ENCODE measurements at regions not wholly inside any gene's neighbourhood (a gene's known extent, or its start where the extent isn't known, plus 50 kb on each side); places are given as distances from the start of the nearest gene placed in this dataset.

DNA sequence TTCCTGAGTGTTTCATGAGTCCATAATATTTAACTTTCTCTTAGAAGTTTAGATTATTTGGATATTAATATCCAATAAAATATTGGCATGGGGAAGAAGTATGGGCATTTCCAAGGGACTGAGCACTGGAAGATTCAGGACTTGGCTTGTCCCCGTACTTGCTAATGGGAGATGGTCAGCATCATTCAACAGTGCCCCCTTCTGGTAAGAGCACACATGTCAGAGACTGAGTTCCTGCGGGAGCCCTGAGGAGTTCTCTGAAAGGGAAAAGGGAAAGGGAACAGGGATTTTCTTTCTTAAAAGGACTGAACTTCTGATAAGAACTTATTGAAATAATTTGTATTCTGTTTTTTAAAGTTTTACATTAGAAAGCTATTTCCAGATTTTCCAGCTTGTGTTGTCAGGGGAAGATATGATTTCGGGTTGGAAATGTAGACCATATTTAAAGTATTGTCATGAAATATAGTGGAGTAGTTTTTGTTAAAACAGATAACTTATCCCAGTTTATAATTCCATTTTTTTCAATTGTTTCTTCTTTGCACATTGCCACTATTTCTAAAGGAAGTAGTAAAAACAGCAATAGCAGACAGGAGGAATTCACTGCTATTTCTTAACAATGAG, 59.8 kb upstream of the C12orf71 start:
- no peaks in the 10 kb centered on the region; a peak in 1 of 7 replicates for H3K4me1 ChIP-seq (replicated peaks in 1 of 4; ENCODE audit: control insufficient read depth in 3 of 4, insufficient read depth in 4 of 4, low read length in 3 of 4)
- H3K79me1 ChIP-seq (ENCODE audit: low read depth, low read length), result no peaks in the 10 kb centered on the region
- H3K4me2 ChIP-seq (ENCODE audit: insufficient read depth in 1 of 2, low read depth in 2 of 2, low read length in 2 of 2), result no peak overlapping the region
- no peak overlapping the region for H4K5ac ChIP-seq (ENCODE audit: insufficient read length, low read depth, low read length)
- no peak overlapping the region for H2AFZ ChIP-seq (ENCODE audit: low read length)
- no peak overlapping the region for H4K8ac ChIP-seq (ENCODE audit: extremely low read depth, insufficient read depth, low read length)
- H3K79me2 ChIP-seq (ENCODE audit: control insufficient read depth in 1 of 2, insufficient read depth in 2 of 2, low read length in 2 of 2), result no peaks in the 10 kb centered on the region
- H3K23me2 ChIP-seq (ENCODE audit: low read depth, low read length), result no peaks in the 10 kb centered on the region
- H3K9ac ChIP-seq (replicated peaks in 1 of 4; ENCODE audit: extremely low read depth in 1 of 4, low read depth in 3 of 4, low read length in 3 of 4), result no peak overlapping the region
- no peak overlapping the region for H3K18ac ChIP-seq (ENCODE audit: extremely low read depth, low read length)
- no peak overlapping the region for H2BK20ac ChIP-seq (ENCODE audit: low read length)
- WGBS, 2 experiments (ENCODE audit: extremely low coverage in 1 of 2, insufficient coverage in 1 of 2, insufficient read length in 1 of 2, insufficient replicate concordance in 2 of 2, low coverage in 1 of 2, low lambda C conversion rate in 2 of 2, missing lambda C conversion rate in 1 of 2), result 49% methylated on average over 3 of the region's 3 CpGs; no CpG with 5 or more reads in 1 of the 2 experiments
- H2AK5ac ChIP-seq (ENCODE audit: low read depth, low read length), result no peak overlapping the region
- FAIRE-seq, result peak; percentile 95
- no peaks in the 10 kb centered on the region for H4K20me1 ChIP-seq (replicated peaks in 1 of 2; ENCODE audit: control insufficient read depth in 1 of 2, insufficient read depth in 2 of 2, low read length in 2 of 2)
- TF ChIP-seq NANOG (IDR thresholded peaks at IDR 0.05; ENCODE audit: insufficient read depth, low read depth, low read length, poor library complexity, severe bottlenecking) (no peak), TBP (IDR thresholded peaks at IDR 0.05; ENCODE audit: low read depth, low read length) (no peak), RAD21 (IDR thresholded peaks at IDR 0.05 in 1 of 2, conservative IDR thresholded peaks at IDR 0.05 in 1 of 2; ENCODE audit: low read depth in 2 of 2, low read length in 2 of 2) (peak; percentile 77 to 84), JUN (IDR thresholded peaks at IDR 0.05; ENCODE audit: low read depth, low read length) (no peak), GABPA (IDR thresholded peaks at IDR 0.05; ENCODE audit: borderline replicate concordance, insufficient read depth, low read length) (no peak)
- TF ChIP-seq, protein P1, sequence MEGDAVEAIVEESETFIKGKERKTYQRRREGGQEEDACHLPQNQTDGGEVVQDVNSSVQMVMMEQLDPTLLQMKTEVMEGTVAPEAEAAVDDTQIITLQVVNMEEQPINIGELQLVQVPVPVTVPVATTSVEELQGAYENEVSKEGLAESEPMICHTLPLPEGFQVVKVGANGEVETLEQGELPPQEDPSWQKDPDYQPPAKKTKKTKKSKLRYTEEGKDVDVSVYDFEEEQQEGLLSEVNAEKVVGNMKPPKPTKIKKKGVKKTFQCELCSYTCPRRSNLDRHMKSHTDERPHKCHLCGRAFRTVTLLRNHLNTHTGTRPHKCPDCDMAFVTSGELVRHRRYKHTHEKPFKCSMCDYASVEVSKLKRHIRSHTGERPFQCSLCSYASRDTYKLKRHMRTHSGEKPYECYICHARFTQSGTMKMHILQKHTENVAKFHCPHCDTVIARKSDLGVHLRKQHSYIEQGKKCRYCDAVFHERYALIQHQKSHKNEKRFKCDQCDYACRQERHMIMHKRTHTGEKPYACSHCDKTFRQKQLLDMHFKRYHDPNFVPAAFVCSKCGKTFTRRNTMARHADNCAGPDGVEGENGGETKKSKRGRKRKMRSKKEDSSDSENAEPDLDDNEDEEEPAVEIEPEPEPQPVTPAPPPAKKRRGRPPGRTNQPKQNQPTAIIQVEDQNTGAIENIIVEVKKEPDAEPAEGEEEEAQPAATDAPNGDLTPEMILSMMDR (IDR thresholded peaks at IDR 0.05; ENCODE audit: control extremely low read depth in 1 of 3, insufficient read depth in 1 of 3, low read depth in 1 of 3, low read length in 3 of 3), result peak; percentile 76 to 82 (median 77)
- H3K27me3 ChIP-seq (replicated peaks in 1 of 4; ENCODE audit: control insufficient read depth in 3 of 4, extremely low read depth in 1 of 4, insufficient read depth in 3 of 4, low read length in 3 of 4), result no peaks in the 10 kb centered on the region
- CTCF ChIA-PET (ENCODE audit: partially characterized antibody), result interaction anchor here (0.7 to 1.8 kb wide), 7 partner anchors 10 to 164 kb away, joined by 3 to 12 read pairs (median 4); no protein-coding TSS in a partner anchor
- peak; percentile 39 to 64 for DNase-seq (ENCODE audit: low read depth in 1 of 2, low spot score in 2 of 2)
- H2BK120ac ChIP-seq (replicated peaks; ENCODE audit: low read depth, low read length), result no peak overlapping the region
- H3K56ac ChIP-seq (replicated peaks; ENCODE audit: insufficient read length, low read depth, low read length), result no peak overlapping the region
- H3K4me3 ChIP-seq (ENCODE audit: extremely low read depth in 1 of 4, insufficient read depth in 2 of 4, low read depth in 3 of 4, low read length in 4 of 4), result no peak overlapping the region
- H4K91ac ChIP-seq (replicated peaks; ENCODE audit: insufficient read length, low read length), result no peak overlapping the region
- no peaks in the 10 kb centered on the region for H3K9me3 ChIP-seq (ENCODE audit: insufficient read depth in 2 of 2, low read depth in 1 of 2, low read length in 1 of 2)
- POLR2A ChIA-PET (ENCODE audit: partially characterized antibody), result no interaction called here
- H2BK15ac ChIP-seq (ENCODE audit: low read length), result no peak overlapping the region
- H3K27ac ChIP-seq (ENCODE audit: low read depth, low read length), result no peak overlapping the region
- H3K23ac ChIP-seq (ENCODE audit: insufficient read length), result no peak overlapping the region
- H3K4ac ChIP-seq (replicated peaks; ENCODE audit: insufficient read length, low read depth, low read length), result no peak overlapping the region
- no peak overlapping the region for H2BK12ac ChIP-seq (ENCODE audit: low read depth, low read length)
- no peak overlapping the region for H3K14ac ChIP-seq (ENCODE audit: insufficient read length)
- H3K36me3 ChIP-seq (ENCODE audit: control insufficient read depth in 2 of 4, insufficient read depth in 4 of 4, low read length in 3 of 4), result no peaks in the 10 kb centered on the region
- H2BK5ac ChIP-seq (ENCODE audit: low read depth, low read length), result no peak overlapping the region

Measured in H1 (cell line).